SH-SY5Y (cell line): ENCODE measurements at regions not wholly inside any gene's neighbourhood (a gene's known extent, or its start where the extent isn't known, plus 50 kb on each side); places are given as distances from the start of the nearest gene placed in this dataset.
A peak's percentile ranks its signal among the peaks of the same experiment; 100 is the strongest.

ENCODE experiments used
- GATA2 ChIP-seq: IDR thresholded peaks from 2 replicates; pipeline ENCODE4 v1.6.1; 2011; ENCODE audit warnings: mild to moderate bottlenecking, low read depth, low read length
- GATA3 ChIP-seq: IDR thresholded peaks from 2 replicates; pipeline ENCODE4 v1.6.1; 2011; ENCODE audit warnings: low read depth, mild to moderate bottlenecking, low read length, moderate library complexity

DNA sequence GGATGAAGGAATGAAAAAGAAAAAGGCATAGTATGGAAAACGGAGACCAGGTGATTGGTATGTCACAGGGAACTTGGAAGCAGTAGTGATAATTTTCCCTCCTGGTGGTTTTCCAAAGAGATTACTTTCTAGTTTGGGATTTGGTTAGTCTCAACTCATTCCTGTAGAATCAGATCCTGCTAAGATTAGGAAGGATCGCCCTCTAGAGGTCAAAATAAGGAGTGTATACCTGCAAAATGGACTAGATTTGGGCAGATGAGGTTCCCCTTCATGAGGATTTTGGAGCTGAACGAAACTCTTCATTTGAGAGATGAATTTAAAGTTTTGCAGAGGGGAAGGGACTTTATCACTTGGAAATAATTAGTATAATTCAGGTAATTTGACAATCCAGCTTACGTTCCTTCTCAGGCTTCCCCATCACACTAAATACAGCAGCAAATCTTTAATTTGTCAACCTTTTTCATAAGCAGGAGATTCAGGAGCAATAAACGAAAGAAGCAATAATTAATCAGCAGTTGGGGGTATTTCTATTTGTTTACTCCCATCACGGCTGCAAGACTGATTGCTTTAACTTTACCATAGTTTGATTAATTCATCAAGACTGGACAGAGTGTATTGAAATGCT, 65.2 kb downstream of the CCDC195 start:
- TF ChIP-seq GATA2 (peak; percentile 28; the same call in 1 of the 2 replicates), GATA3 (no peak)
